OCI-LY7 (cell line): ENCODE measurements at regions not wholly inside any gene's neighbourhood (a gene's known extent, or its start where the extent isn't known, plus 50 kb on each side); places are given as distances from the start of the nearest gene placed in this dataset.

ENCODE experiments used
- BruUV-seq: library from RNA; stranded (reverse); fragments of 400-500 nt; replicated peaks from 2 replicates; lab custom pipeline; 2021; lab: Mats Ljungman, UMichigan
- CTCF ChIA-PET: fragments of 300-600 bp; sonication (Branson Sonifier 250); formaldehyde crosslinking; loops from one replicate; lab custom pipeline; 2022; ENCODE audit warnings: antibody characterized with exemption; ENCODE audit not compliant: unreplicated experiment; lab: Charles Lee
- POLR2A ChIA-PET: fragments of 300-600 bp; sonication (Branson Sonifier 250); formaldehyde crosslinking; loops from one replicate; lab custom pipeline; 2022; ENCODE audit warnings: antibody characterized with exemption; lab: Charles Lee
- DNase-seq: peaks from one replicate; pipeline ENCODE4 v3.0.0-alpha.2; 2015; ENCODE audit warnings: low spot score
- H2AFZ ChIP-seq: fragments of 200-600 bp; sonication (generic), shearing (Covaris generic); 2 replicates; pipeline ENCODE4 v1.6.1; 2014; ENCODE audit warnings: mild to moderate bottlenecking, antibody characterized with exemption, low read length, moderate library complexity
- H3K27ac ChIP-seq: fragments of 200-600 bp; sonication (generic); 2 replicates; pipeline ENCODE4 v1.5.1; 2014; ENCODE audit warnings: mixed run types, low read depth, mild to moderate bottlenecking, moderate library complexity, low read length, inconsistent platforms; ENCODE audit not compliant: poor library complexity, severe bottlenecking
- H3K36me3 ChIP-seq: fragments of 200-600 bp; sonication (generic); 2 replicates; pipeline ENCODE4 v1.6.1; 2014; ENCODE audit warnings: mild to moderate bottlenecking, antibody characterized with exemption, low read length, moderate library complexity, mixed read lengths; ENCODE audit not compliant: insufficient read depth
- H3K4me1 ChIP-seq: fragments of 200-600 bp; sonication (generic); 2 replicates; pipeline ENCODE4 v1.5.1; 2014; ENCODE audit warnings: mild to moderate bottlenecking, low read length; ENCODE audit not compliant: insufficient read depth, poor library complexity, severe bottlenecking
- H3K4me2 ChIP-seq: fragments of 200-600 bp; sonication (generic); 2 replicates; pipeline ENCODE4 v1.6.1; 2014; ENCODE audit warnings: mild to moderate bottlenecking, low read length
- H3K4me3 ChIP-seq: fragments of 200-600 bp; sonication (generic); 2 replicates; pipeline ENCODE4 v1.5.1; 2014; ENCODE audit warnings: mild to moderate bottlenecking, low read depth, low read length; ENCODE audit not compliant: poor library complexity, severe bottlenecking
- H3K79me2 ChIP-seq: fragments of 200-600 bp; sonication (generic); 2 replicates; pipeline ENCODE4 v1.6.1; 2016; ENCODE audit warnings: low read depth, mild to moderate bottlenecking, low read length, moderate library complexity, mixed read lengths; ENCODE audit not compliant: insufficient read depth
- H3K9me2 ChIP-seq: fragments of 200-600 bp; sonication (generic); 2 replicates; pipeline ENCODE4 v1.6.1; 2016; ENCODE audit warnings: mild to moderate bottlenecking, low read length, mixed read lengths; ENCODE audit not compliant: insufficient read depth
- H3K9me3 ChIP-seq: fragments of 200-600 bp; sonication (generic); 2 replicates; pipeline ENCODE4 v1.6.1; 2014; ENCODE audit warnings: mild to moderate bottlenecking, mixed run types, low read length, mixed read lengths
- H4K20me1 ChIP-seq: fragments of 200-600 bp; sonication (generic); 2 replicates; pipeline ENCODE4 v1.6.1; 2014; ENCODE audit warnings: mild to moderate bottlenecking, antibody characterized with exemption, low read length, moderate library complexity, mixed read lengths; ENCODE audit not compliant: insufficient read depth
- EZH2phosphoT487 ChIP-seq: fragments of 200-600 bp; sonication (generic); IDR thresholded peaks from 2 replicates; pipeline ENCODE4 v1.6.1; 2018; ENCODE audit warnings: low read depth, borderline replicate concordance, mild to moderate bottlenecking, mixed run types, antibody characterized with exemption, low read length, moderate library complexity, mixed read lengths
- intact Hi-C: fragments of 100-400 bp; cut with micrococcal nuclease; formaldehyde crosslinking; loops from one replicate; pipeline ENCODE4 v1.10.0; 2022; ENCODE audit not compliant: unreplicated experiment
- TF ChIP-seq, protein P1 (sequence below): fragments of 200-600 bp; sonication (generic); conservative IDR thresholded peaks from 2 replicates; pipeline ENCODE4 v1.5.1; 2014; ENCODE audit warnings: mild to moderate bottlenecking, antibody characterized with exemption, low read length, moderate library complexity, mixed read lengths

DNA sequence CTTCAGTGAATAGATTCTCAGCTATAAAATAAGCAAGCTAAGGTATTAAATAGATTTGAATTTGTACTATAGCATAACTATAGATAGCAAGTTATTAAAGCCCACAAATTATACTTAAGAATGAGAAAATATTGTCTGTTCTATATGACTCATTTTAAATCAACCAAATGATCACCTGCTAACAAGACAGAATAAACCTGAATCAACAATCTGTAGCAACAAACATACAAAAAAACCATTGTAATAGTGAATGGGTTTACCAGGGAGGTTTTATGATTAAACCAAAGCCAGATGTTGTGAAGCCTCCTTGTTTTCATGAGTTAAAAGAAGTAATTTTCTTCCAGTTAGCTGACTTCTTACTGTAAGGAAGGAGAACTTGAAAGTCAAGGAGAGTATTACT lies 71.9 kb upstream of the HTR1B start:
- Histone ChIP-seq H3K9me3 (no peaks in the 10 kb centered on the region), H3K36me3 (no peaks in the 10 kb centered on the region), H3K27ac (no peak overlapping the region), H3K9me2 (no peaks in the 10 kb centered on the region), H3K4me2 (no peak overlapping the region), H4K20me1 (no peaks in the 10 kb centered on the region), H3K4me3 (no peak overlapping the region), H2AFZ (no peak overlapping the region), H3K4me1 (no peaks in the 10 kb centered on the region), H3K79me2 (no peaks in the 10 kb centered on the region)
- no peak for DNase-seq
- CTCF ChIA-PET = no interaction called here
- TF ChIP-seq, protein P1, sequence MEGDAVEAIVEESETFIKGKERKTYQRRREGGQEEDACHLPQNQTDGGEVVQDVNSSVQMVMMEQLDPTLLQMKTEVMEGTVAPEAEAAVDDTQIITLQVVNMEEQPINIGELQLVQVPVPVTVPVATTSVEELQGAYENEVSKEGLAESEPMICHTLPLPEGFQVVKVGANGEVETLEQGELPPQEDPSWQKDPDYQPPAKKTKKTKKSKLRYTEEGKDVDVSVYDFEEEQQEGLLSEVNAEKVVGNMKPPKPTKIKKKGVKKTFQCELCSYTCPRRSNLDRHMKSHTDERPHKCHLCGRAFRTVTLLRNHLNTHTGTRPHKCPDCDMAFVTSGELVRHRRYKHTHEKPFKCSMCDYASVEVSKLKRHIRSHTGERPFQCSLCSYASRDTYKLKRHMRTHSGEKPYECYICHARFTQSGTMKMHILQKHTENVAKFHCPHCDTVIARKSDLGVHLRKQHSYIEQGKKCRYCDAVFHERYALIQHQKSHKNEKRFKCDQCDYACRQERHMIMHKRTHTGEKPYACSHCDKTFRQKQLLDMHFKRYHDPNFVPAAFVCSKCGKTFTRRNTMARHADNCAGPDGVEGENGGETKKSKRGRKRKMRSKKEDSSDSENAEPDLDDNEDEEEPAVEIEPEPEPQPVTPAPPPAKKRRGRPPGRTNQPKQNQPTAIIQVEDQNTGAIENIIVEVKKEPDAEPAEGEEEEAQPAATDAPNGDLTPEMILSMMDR = no peak
- TF ChIP-seq EZH2phosphoT487 = no peak
- intact Hi-C loops = no loop called here
- POLR2A ChIA-PET = no interaction called here
- BruUV-seq = no TSS peak

DNA sequence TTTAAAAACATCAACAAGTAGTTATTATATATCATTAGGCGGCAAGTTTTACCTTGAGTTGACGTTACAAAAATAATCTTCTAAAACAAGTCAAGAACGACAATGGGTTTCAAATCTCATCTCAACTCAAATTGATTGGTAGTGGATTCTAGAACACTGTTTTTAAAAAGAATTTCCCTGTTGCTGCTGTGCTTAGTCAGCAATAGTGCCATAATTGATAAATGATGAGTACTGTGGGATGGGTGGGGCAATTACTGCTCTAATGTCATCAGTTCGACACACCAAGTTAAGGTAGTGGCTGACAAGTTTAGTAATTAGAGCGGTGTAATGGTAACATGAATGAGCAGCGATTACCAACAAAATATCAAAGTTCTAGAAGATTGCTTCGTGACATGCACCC lies 73.4 kb upstream of the HTR1B start:
- no TSS peak for BruUV-seq
- Histone ChIP-seq H3K27ac (no peak overlapping the region), H3K9me3 (no peaks in the 10 kb centered on the region), H3K4me3 (no peak overlapping the region), H3K9me2 (no peaks in the 10 kb centered on the region), H4K20me1 (no peaks in the 10 kb centered on the region), H2AFZ (no peak overlapping the region), H3K79me2 (no peaks in the 10 kb centered on the region), H3K36me3 (no peaks in the 10 kb centered on the region), H3K4me1 (no peaks in the 10 kb centered on the region), H3K4me2 (no peak overlapping the region)
- POLR2A ChIA-PET = interaction anchor here (0.7 kb wide), 1 partner anchor 1091 kb away, joined by 3 read pairs; no protein-coding TSS in a partner anchor
- intact Hi-C loops = no loop called here
- CTCF ChIA-PET = no interaction called here
- TF ChIP-seq, protein P1 = no peak
- TF ChIP-seq EZH2phosphoT487 = no peak
- no peak for DNase-seq

DNA sequence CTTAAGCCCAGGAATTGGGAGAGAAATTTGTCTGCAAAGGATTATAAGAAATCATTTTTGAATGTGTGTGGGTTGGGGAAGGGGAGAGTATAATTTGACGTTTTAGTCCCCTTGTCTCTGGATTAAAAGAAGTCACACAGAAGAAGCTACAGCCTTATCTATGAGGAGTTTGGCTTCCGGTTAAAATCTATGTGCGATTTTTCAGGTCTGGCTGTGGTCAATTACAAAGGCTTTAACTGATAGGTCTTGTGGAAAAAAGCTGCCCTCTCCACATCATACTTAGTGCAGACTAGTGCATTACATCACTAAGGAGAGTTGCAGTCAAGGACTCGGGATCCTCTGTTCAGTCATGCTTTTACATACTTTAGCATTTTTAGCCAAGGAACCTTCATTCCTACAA lies 80.3 kb upstream of the HTR1B start:
- TF ChIP-seq, protein P1 = no peak
- TF ChIP-seq EZH2phosphoT487 = no peak
- Histone ChIP-seq H4K20me1 (no peaks in the 10 kb centered on the region), H3K79me2 (no peaks in the 10 kb centered on the region), H3K9me3 (no peaks in the 10 kb centered on the region), H2AFZ (no peak overlapping the region), H3K4me2 (no peak overlapping the region), H3K9me2 (no peaks in the 10 kb centered on the region), H3K36me3 (no peaks in the 10 kb centered on the region), H3K27ac (no peak overlapping the region), H3K4me1 (no peaks in the 10 kb centered on the region), H3K4me3 (no peak overlapping the region)
- intact Hi-C loops = no loop called here
- BruUV-seq = no TSS peak
- no peak for DNase-seq
- ChIA-PET CTCF (no interaction called here), POLR2A (no interaction called here)
